ENCODE measurements at regions not wholly inside any gene's neighbourhood (a gene's known extent, or its start where the extent isn't known, plus 50 kb on each side); places are given as distances from the start of the nearest gene placed in this dataset.

DNA sequence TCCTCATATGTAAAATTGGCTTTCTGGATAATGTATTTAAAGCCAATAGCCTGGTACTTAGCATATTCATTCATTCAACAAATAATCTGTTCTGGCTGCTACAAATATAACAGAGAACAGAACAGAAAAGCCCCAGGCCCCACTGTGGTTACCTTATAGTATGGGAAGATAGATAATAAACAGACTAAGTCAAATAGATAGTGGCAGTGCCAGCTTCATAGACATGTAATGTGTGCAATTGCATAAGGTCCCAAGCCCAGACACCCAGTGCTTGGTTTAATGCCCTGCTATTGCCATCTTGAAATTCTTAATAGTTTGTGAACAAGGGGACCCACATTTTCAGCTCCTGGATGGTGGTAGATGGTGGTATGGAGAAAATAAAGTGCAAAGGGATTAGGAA lies 320.2 kb upstream of the USP15 start:
- no peaks in the 10 kb centered on the region for H3K79me2 ChIP-seq (ENCODE audit: control insufficient read depth, insufficient read depth, low read length)
- FAIRE-seq: no peak
- no peaks in the 10 kb centered on the region for H3K9me1 ChIP-seq (ENCODE audit: control insufficient read depth, insufficient read depth, low read length)
- H3K4me1 ChIP-seq (replicated peaks in 1 of 2; ENCODE audit: control insufficient read depth in 2 of 2, insufficient read depth in 2 of 2, low read length in 2 of 2): no peaks in the 10 kb centered on the region
- intact Hi-C loops (cut with micrococcal nuclease): no loop called here
- H3K4me3 ChIP-seq: no peak overlapping the region
- H3K36me3 ChIP-seq (ENCODE audit: control insufficient read depth, insufficient read depth, low read length): no peaks in the 10 kb centered on the region
- ChIA-PET CTCF (ENCODE audit: low intra/inter-chr PET ratio) (no interaction called here), POLR2A (no interaction called here)
- ATAC-seq: no peak
- no peak overlapping the region for H3K9ac ChIP-seq (ENCODE audit: insufficient read depth in 1 of 2, low read depth in 2 of 2, low read length in 2 of 2)
- in situ Hi-C loops (cut with MboI): no loop called here
- H3K27ac ChIP-seq (ENCODE audit: extremely low read depth, low read depth, low read length): no peak overlapping the region
- no peaks in the 10 kb centered on the region for H3K9me3 ChIP-seq (replicated peaks; ENCODE audit: control insufficient read depth, insufficient read depth, low read depth, low read length)
- H3K27me3 ChIP-seq (ENCODE audit: control insufficient read depth in 2 of 2, insufficient read depth in 2 of 2, low read length in 2 of 2): no peaks in the 10 kb centered on the region
- no TSS peak for BruUV-seq (replicated peaks)
- no peak overlapping the region for H2AFZ ChIP-seq (ENCODE audit: low read depth, low read length)
- TF ChIP-seq MECOM (CRISPR knock-in tag; IDR thresholded peaks at IDR 0.05): no peak
- TF ChIP-seq TGIF2 (CRISPR knock-in tag; IDR thresholded peaks at IDR 0.05): no peak
- TF ChIP-seq, protein P1, sequence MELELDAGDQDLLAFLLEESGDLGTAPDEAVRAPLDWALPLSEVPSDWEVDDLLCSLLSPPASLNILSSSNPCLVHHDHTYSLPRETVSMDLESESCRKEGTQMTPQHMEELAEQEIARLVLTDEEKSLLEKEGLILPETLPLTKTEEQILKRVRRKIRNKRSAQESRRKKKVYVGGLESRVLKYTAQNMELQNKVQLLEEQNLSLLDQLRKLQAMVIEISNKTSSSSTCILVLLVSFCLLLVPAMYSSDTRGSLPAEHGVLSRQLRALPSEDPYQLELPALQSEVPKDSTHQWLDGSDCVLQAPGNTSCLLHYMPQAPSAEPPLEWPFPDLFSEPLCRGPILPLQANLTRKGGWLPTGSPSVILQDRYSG (tag; conservative IDR thresholded peaks at IDR 0.05; ENCODE audit: low read depth): no peak
- no peak for TF ChIP-seq ARNT (IDR thresholded peaks at IDR 0.05)
- no peak for TF ChIP-seq ZNF224 (CRISPR knock-in tag; IDR thresholded peaks at IDR 0.05)
- no peak for TF ChIP-seq BCL6 (CRISPR knock-in tag; IDR thresholded peaks at IDR 0.05)
- no peak for TF ChIP-seq ZSCAN32 (CRISPR knock-in tag; IDR thresholded peaks at IDR 0.05)
- no peak for TF ChIP-seq GATA2 (CRISPR knock-in tag; IDR thresholded peaks at IDR 0.05)
- TF ChIP-seq NCOR1 (IDR thresholded peaks at IDR 0.05): no peak
- no peak for TF ChIP-seq POLR2G (IDR thresholded peaks at IDR 0.05; ENCODE audit: low read depth, low read length)
- TF ChIP-seq, protein P2, sequence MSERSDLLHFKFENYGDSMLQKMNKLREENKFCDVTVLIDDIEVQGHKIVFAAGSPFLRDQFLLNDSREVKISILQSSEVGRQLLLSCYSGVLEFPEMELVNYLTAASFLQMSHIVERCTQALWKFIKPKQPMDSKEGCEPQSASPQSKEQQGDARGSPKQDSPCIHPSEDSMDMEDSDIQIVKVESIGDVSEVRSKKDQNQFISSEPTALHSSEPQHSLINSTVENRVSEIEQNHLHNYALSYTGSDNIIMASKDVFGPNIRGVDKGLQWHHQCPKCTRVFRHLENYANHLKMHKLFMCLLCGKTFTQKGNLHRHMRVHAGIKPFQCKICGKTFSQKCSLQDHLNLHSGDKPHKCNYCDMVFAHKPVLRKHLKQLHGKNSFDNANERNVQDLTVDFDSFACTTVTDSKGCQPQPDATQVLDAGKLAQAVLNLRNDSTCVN (CRISPR knock-in tag; IDR thresholded peaks at IDR 0.05): no peak
- TF ChIP-seq ZNF311 (CRISPR knock-in tag; IDR thresholded peaks at IDR 0.05): no peak
- no peak for TF ChIP-seq CBFA2T3 (IDR thresholded peaks at IDR 0.05)
- TF ChIP-seq, protein P3, sequence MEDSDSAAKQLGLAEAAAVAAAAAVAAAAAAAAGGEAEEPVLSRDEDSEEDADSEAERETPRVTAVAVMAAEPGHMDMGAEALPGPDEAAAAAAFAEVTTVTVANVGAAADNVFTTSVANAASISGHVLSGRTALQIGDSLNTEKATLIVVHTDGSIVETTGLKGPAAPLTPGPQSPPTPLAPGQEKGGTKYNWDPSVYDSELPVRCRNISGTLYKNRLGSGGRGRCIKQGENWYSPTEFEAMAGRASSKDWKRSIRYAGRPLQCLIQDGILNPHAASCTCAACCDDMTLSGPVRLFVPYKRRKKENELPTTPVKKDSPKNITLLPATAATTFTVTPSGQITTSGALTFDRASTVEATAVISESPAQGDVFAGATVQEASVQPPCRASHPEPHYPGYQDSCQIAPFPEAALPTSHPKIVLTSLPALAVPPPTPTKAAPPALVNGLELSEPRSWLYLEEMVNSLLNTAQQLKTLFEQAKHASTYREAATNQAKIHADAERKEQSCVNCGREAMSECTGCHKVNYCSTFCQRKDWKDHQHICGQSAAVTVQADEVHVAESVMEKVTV (CRISPR knock-in tag; IDR thresholded peaks at IDR 0.05): no peak
- TF ChIP-seq HNRNPUL1 (IDR thresholded peaks at IDR 0.05; ENCODE audit: low read length): no peak
- TF ChIP-seq, protein P4, sequence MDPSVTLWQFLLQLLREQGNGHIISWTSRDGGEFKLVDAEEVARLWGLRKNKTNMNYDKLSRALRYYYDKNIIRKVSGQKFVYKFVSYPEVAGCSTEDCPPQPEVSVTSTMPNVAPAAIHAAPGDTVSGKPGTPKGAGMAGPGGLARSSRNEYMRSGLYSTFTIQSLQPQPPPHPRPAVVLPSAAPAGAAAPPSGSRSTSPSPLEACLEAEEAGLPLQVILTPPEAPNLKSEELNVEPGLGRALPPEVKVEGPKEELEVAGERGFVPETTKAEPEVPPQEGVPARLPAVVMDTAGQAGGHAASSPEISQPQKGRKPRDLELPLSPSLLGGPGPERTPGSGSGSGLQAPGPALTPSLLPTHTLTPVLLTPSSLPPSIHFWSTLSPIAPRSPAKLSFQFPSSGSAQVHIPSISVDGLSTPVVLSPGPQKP (CRISPR knock-in tag; IDR thresholded peaks at IDR 0.05): no peak
- TF ChIP-seq PRDM10 (IDR thresholded peaks at IDR 0.05; ENCODE audit: partially characterized antibody): no peak
- DNase-seq (ENCODE audit: extremely low read depth in 1 of 4, low spot score in 3 of 4): no peak
- H3K4me2 ChIP-seq (ENCODE audit: insufficient read depth, low read length): no peak overlapping the region
- H4K20me1 ChIP-seq (replicated peaks; ENCODE audit: control insufficient read depth, insufficient read depth, low read length): no peaks in the 10 kb centered on the region

Data from K562 (cell line).